K562 (cell line): ENCODE measurements at regions not wholly inside any gene's neighbourhood (a gene's known extent, or its start where the extent isn't known, plus 50 kb on each side); places are given as distances from the start of the nearest gene placed in this dataset.

Source experiments
- BRD9 ChIP-seq: fragments of 450-650 bp; IDR thresholded peaks from 2 replicates; pipeline ENCODE4 v1.6.1; 2018; ENCODE audit warnings: low read depth; ENCODE audit not compliant: partially characterized antibody
- CBX5 ChIP-seq: IDR thresholded peaks from 2 replicates; pipeline ENCODE4 v1.6.1; 2014; ENCODE audit warnings: low read depth, borderline replicate concordance
- CEBPG ChIP-seq, 3 experiments: fragments of 200-800 bp in 1 of 3; sonication (Bioruptor generic) in 1 of 3; sonication (generic) in 1 of 3; formaldehyde crosslinking in 1 of 3; IDR thresholded peaks in 2 of 3; conservative IDR thresholded peaks in 1 of 3; 2 replicates each; pipeline versions ENCODE4 v1.6.1 to v1.8.0; 2016 to 2022; ENCODE audit warnings: missing compliant biosample characterization in 2 of 3, missing genetic modification characterization in 2 of 3, mild to moderate bottlenecking in 1 of 3, missing genetic modification reagents in 1 of 3
- E2F5 ChIP-seq: sonication (generic); formaldehyde crosslinking; IDR thresholded peaks from 2 replicates; pipeline ENCODE4 v1.8.0; 2022; ENCODE audit warnings: mild to moderate bottlenecking, missing genetic modification reagents
- GTF2F1 ChIP-seq: IDR thresholded peaks from 2 replicates; pipeline ENCODE4 v1.6.1; 2011; ENCODE audit warnings: low read depth, low read length, improper control_type of control experiment
- MAFF ChIP-seq: IDR thresholded peaks from 2 replicates; pipeline ENCODE4 v1.6.1; 2012; ENCODE audit warnings: low read length, improper control_type of control experiment
- MEIS2 ChIP-seq: fragments of 450-650 bp; IDR thresholded peaks from 2 replicates; pipeline ENCODE4 v1.6.1; 2014; ENCODE audit warnings: mild to moderate bottlenecking; ENCODE audit not compliant: partially characterized antibody
- MTA3 ChIP-seq: fragments of 450-650 bp; formaldehyde crosslinking; IDR thresholded peaks from 2 replicates; pipeline ENCODE4 v1.6.1; 2017; ENCODE audit warnings: mild to moderate bottlenecking, borderline replicate concordance
- NUFIP1 ChIP-seq: fragments of 450-650 bp; IDR thresholded peaks from 2 replicates; pipeline ENCODE4 v1.6.1; 2018; ENCODE audit not compliant: partially characterized antibody
- SRSF1 ChIP-seq: fragments of 200-400 bp; formaldehyde crosslinking; IDR thresholded peaks from 2 replicates; pipeline ENCODE4 v1.6.1; 2017; ENCODE audit warnings: mild to moderate bottlenecking, low read depth, low read length, moderate library complexity
- ZKSCAN1 ChIP-seq: fragments of 150-350 bp; IDR thresholded peaks from 2 replicates; pipeline ENCODE4 v1.6.1; 2016; ENCODE audit warnings: low read depth, low read length
- ZNF347 ChIP-seq: fragments of 450-650 bp; formaldehyde crosslinking; IDR thresholded peaks from 2 replicates; pipeline ENCODE4 v1.4.0; 2020; ENCODE audit warnings: low read depth, mild to moderate bottlenecking, moderate library complexity
- ZNF384 ChIP-seq: IDR thresholded peaks from 2 replicates; pipeline ENCODE4 v1.6.1; 2012; ENCODE audit warnings: low read depth, low read length, improper control_type of control experiment
- ZNF76 ChIP-seq: fragments of 250-450 bp; sonication (Bioruptor Pico); IDR thresholded peaks from 2 replicates; pipeline ENCODE4 v1.4.0; 2020; ENCODE audit warnings: mild to moderate bottlenecking, moderate library complexity, borderline replicate concordance
- ZSCAN32 ChIP-seq: fragments of 450-650 bp; formaldehyde crosslinking; IDR thresholded peaks from 2 replicates; pipeline ENCODE4 v1.4.0; 2020; ENCODE audit warnings: mild to moderate bottlenecking, moderate library complexity
- TF ChIP-seq, protein P1 (sequence below): sonication (generic); formaldehyde crosslinking; IDR thresholded peaks from 2 replicates; pipeline ENCODE4 v1.8.0; 2023; ENCODE audit warnings: missing genetic modification reagents, mild to moderate bottlenecking, borderline replicate concordance
- TF ChIP-seq, protein P2 (sequence below), 3 experiments: fragments of 200-800 bp in 1 of 3; sonication (Bioruptor generic) in 1 of 3; sonication (generic) in 1 of 3; formaldehyde crosslinking in 1 of 3; IDR thresholded peaks; 2 replicates each; pipeline versions ENCODE4 v1.6.1 to v1.8.0; 2016 to 2022; ENCODE audit warnings: mild to moderate bottlenecking in 2 of 3, missing compliant biosample characterization in 2 of 3, missing genetic modification characterization in 2 of 3, missing genetic modification reagents in 1 of 3
- TF ChIP-seq, protein P3 (sequence below): fragments of 250-450 bp; sonication (Bioruptor Pico); IDR thresholded peaks from 2 replicates; pipeline ENCODE4 v1.8.0; 2022; ENCODE audit warnings: inconsistent platforms

- TF ChIP-seq, protein P1, sequence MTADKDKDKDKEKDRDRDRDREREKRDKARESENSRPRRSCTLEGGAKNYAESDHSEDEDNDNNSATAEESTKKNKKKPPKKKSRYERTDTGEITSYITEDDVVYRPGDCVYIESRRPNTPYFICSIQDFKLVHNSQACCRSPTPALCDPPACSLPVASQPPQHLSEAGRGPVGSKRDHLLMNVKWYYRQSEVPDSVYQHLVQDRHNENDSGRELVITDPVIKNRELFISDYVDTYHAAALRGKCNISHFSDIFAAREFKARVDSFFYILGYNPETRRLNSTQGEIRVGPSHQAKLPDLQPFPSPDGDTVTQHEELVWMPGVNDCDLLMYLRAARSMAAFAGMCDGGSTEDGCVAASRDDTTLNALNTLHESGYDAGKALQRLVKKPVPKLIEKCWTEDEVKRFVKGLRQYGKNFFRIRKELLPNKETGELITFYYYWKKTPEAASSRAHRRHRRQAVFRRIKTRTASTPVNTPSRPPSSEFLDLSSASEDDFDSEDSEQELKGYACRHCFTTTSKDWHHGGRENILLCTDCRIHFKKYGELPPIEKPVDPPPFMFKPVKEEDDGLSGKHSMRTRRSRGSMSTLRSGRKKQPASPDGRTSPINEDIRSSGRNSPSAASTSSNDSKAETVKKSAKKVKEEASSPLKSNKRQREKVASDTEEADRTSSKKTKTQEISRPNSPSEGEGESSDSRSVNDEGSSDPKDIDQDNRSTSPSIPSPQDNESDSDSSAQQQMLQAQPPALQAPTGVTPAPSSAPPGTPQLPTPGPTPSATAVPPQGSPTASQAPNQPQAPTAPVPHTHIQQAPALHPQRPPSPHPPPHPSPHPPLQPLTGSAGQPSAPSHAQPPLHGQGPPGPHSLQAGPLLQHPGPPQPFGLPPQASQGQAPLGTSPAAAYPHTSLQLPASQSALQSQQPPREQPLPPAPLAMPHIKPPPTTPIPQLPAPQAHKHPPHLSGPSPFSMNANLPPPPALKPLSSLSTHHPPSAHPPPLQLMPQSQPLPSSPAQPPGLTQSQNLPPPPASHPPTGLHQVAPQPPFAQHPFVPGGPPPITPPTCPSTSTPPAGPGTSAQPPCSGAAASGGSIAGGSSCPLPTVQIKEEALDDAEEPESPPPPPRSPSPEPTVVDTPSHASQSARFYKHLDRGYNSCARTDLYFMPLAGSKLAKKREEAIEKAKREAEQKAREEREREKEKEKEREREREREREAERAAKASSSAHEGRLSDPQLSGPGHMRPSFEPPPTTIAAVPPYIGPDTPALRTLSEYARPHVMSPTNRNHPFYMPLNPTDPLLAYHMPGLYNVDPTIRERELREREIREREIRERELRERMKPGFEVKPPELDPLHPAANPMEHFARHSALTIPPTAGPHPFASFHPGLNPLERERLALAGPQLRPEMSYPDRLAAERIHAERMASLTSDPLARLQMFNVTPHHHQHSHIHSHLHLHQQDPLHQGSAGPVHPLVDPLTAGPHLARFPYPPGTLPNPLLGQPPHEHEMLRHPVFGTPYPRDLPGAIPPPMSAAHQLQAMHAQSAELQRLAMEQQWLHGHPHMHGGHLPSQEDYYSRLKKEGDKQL (CRISPR knock-in tag), result no peak; the same call in 1 of the 2 replicates
- TF ChIP-seq, protein P2, sequence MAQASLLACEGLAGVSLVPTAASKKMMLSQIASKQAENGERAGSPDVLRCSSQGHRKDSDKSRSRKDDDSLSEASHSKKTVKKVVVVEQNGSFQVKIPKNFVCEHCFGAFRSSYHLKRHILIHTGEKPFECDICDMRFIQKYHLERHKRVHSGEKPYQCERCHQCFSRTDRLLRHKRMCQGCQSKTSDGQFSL (CRISPR knock-in tag; IDR thresholded peaks at IDR 0.05), result no peak
- TF ChIP-seq, protein P2 (tag; IDR thresholded peaks at IDR 0.05), result no peak
- TF ChIP-seq NUFIP1 (no peak), MEIS2 (peak; percentile 90), ZKSCAN1 (peak; percentile 99), ZNF347 (CRISPR knock-in tag) (no peak), BRD9 (peak; percentile 53), E2F5 (CRISPR knock-in tag) (no peak), ZSCAN32 (CRISPR knock-in tag) (no peak), GTF2F1 (no peak), MTA3 (peak; percentile 95), SRSF1 (no peak), CEBPG (CRISPR knock-in tag; IDR thresholded peaks at IDR 0.05) (no peak), CEBPG (tag; conservative IDR thresholded peaks at IDR 0.05 in 1 of 2, IDR thresholded peaks at IDR 0.05 in 1 of 2) (no peak), CBX5 (peak; percentile 67; the same call in 1 of the 2 replicates), MAFF (peak; percentile 1; the same call in 1 of the 2 replicates), ZNF384 (peak; percentile 42), ZNF76 (no peak)
- TF ChIP-seq, protein P3, sequence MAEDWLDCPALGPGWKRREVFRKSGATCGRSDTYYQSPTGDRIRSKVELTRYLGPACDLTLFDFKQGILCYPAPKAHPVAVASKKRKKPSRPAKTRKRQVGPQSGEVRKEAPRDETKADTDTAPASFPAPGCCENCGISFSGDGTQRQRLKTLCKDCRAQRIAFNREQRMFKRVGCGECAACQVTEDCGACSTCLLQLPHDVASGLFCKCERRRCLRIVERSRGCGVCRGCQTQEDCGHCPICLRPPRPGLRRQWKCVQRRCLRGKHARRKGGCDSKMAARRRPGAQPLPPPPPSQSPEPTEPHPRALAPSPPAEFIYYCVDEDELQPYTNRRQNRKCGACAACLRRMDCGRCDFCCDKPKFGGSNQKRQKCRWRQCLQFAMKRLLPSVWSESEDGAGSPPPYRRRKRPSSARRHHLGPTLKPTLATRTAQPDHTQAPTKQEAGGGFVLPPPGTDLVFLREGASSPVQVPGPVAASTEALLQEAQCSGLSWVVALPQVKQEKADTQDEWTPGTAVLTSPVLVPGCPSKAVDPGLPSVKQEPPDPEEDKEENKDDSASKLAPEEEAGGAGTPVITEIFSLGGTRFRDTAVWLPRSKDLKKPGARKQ (CRISPR knock-in tag), result no peak
Measured at GRCh38 chr1:226804907-226805759, 65.3 kb upstream of the PSEN2 start (continued).
